NB4 (cell line): ENCODE measurements at regions not wholly inside any gene's neighbourhood (a gene's known extent, or its start where the extent isn't known, plus 50 kb on each side); places are given as distances from the start of the nearest gene placed in this dataset.
"Not testable (repeated sequence)": the region's sequence is repeated elsewhere in the genome, so short reads cannot be mapped to it uniquely, and the experiment has no call there.

Source experiments
- CTCF ChIP-seq: IDR thresholded peaks from one replicate; pipeline ENCODE4 v1.5.1; 2012; ENCODE audit warnings: low read depth, low read length
- POLR2A ChIP-seq: IDR thresholded peaks from 2 replicates; pipeline ENCODE4 v1.6.1; 2011; ENCODE audit warnings: mild to moderate bottlenecking; ENCODE audit not compliant: insufficient read length; ENCODE audit errors: extremely low read depth

GRCh38 chrX:89581868-89582267 lies 339.8 kb upstream of the TGIF2LX start:
- TF ChIP-seq CTCF, POLR2A: not testable (repeated sequence)
